ENCODE measurements at regions not wholly inside any gene's neighbourhood (a gene's known extent, or its start where the extent isn't known, plus 50 kb on each side); places are given as distances from the start of the nearest gene placed in this dataset.

DNA sequence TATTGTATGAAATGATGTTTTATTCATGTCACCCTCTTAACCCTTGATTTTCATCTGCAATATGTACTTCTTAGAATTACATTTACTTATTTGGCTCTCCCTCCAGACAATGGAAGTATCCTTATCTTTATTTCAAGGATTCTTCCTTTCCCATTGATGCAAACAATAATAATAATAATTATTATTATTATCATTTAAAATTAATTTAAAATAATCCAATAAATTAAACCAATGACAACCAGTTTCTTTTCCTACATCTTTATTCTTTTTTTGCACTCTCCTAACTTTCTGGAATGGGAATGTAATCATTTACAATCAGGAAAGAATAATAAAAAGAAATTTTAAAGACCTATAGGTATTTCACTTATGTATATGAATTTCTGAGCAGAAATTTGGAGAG, 504.4 kb downstream of the INHBA start:
- no peak overlapping the region for H3K4me3 ChIP-seq
- H3K9me3 ChIP-seq (ENCODE audit: low read depth): no peaks in the 10 kb centered on the region
- TF ChIP-seq CTCF (IDR thresholded peaks at IDR 0.05; ENCODE audit: low read depth, low read length): no peak
- H3K36me3 ChIP-seq: no peaks in the 10 kb centered on the region
- DNase-seq (ENCODE audit: low read depth in 1 of 2, low spot score in 1 of 2): no peak
- H3K27ac ChIP-seq: no peak overlapping the region
- no peaks in the 10 kb centered on the region for H3K4me1 ChIP-seq (ENCODE audit: low read depth)
- no peaks in the 10 kb centered on the region for H3K27me3 ChIP-seq

DNA sequence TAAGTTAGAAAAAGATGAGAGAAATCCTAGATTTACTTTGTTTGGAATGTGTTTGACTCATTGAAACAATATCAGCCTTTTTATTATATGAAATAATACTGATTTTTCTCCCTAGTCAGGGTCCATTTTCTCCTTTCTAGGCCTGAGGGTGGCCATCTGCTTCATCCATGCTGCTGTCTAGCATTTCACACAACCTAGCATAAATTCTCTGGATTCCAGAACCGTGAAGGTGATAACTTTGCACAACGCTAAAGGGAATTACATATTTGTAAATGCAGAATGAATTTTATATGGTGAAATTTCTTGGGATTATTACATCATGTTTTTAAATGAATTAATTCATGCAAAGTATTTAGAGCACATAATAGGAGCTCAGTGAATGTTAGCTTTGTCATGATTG, 505.1 kb downstream of the INHBA start:
- Histone ChIP-seq H3K9me3 (ENCODE audit: low read depth) (no peaks in the 10 kb centered on the region), H3K4me1 (ENCODE audit: low read depth) (no peaks in the 10 kb centered on the region), H3K27ac (no peak overlapping the region), H3K36me3 (no peaks in the 10 kb centered on the region), H3K4me3 (no peak overlapping the region), H3K27me3 (no peaks in the 10 kb centered on the region)
- TF ChIP-seq CTCF (IDR thresholded peaks at IDR 0.05; ENCODE audit: low read depth, low read length): no peak
- peak in 1 of 2 donors; percentile 8 for DNase-seq (ENCODE audit: low read depth in 1 of 2, low spot score in 1 of 2)

DNA sequence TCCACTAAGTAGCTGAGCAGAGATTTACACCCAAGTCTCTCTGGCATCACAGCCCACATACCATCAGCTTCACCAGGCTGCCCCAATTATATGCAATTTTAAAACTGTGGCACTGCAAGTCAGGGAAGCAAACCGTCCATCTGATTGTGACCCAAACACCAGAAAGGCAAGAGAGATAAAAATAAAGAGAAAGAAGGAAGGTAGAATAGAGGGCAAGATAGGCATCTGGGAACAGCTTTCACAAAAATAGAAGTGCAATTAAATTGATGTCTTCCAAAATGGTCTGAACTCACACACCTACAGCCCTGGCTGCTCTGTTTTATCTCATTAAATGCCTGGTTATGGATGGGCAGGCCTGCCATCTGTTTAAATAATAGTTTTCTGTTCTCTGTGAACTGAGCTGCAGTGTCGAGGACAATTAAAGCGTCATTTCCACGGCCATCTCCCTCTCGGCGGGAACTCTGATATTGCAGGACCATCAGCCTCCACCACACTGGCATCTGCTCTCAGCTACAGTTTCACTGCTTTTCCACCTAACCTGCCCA, 509.1 kb downstream of the INHBA start:
- Histone ChIP-seq H3K4me3 (no peak overlapping the region), H3K36me3 (no peaks in the 10 kb centered on the region), H3K27me3 (no peaks in the 10 kb centered on the region), H3K9me3 (ENCODE audit: low read depth) (no peaks in the 10 kb centered on the region), H3K4me1 (ENCODE audit: low read depth) (no peaks in the 10 kb centered on the region), H3K27ac (no peak overlapping the region)
- no peak for TF ChIP-seq CTCF (IDR thresholded peaks at IDR 0.05; ENCODE audit: low read depth, low read length)
- no peak for DNase-seq (ENCODE audit: low read depth in 1 of 2, low spot score in 1 of 2)

- no peak for TF ChIP-seq CTCF (IDR thresholded peaks at IDR 0.05; ENCODE audit: low read depth, low read length)
- Histone ChIP-seq H3K36me3 (no peaks in the 10 kb centered on the region), H3K9me3 (ENCODE audit: low read depth) (no peaks in the 10 kb centered on the region), H3K4me1 (ENCODE audit: low read depth) (no peaks in the 10 kb centered on the region), H3K4me3 (no peak overlapping the region), H3K27ac (no peak overlapping the region), H3K27me3 (no peaks in the 10 kb centered on the region)
- no peak for DNase-seq (ENCODE audit: low read depth in 1 of 2, low spot score in 1 of 2)
Observed at GRCh38 chr7:41190581-41190980, 512.3 kb downstream of the INHBA start.

DNA sequence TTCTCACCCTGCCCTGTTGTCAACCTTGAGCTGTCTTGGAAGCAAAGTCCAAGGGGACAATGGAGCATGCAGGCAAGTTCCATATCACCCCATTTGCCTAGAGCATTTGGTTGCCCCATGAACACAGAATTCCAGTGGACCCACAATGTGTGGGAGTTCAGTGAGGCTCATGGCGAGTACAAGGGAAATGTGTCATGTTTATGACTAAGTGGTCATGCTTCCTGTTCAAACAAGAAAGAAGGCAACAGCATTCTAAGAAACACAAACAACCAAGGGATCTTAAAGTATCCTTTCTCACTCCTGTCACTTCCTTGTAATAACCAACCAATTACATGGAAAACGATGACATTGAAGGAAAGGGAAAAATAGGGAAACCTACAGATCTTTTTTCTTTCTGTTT, 513.0 kb downstream of the INHBA start:
- H3K27ac ChIP-seq: no peak overlapping the region
- no peaks in the 10 kb centered on the region for H3K27me3 ChIP-seq
- no peak for TF ChIP-seq CTCF (IDR thresholded peaks at IDR 0.05; ENCODE audit: low read depth, low read length)
- no peaks in the 10 kb centered on the region for H3K9me3 ChIP-seq (ENCODE audit: low read depth)
- H3K4me3 ChIP-seq: no peak overlapping the region
- no peaks in the 10 kb centered on the region for H3K4me1 ChIP-seq (ENCODE audit: low read depth)
- no peaks in the 10 kb centered on the region for H3K36me3 ChIP-seq
- DNase-seq (ENCODE audit: low read depth in 1 of 2, low spot score in 1 of 2): peak in 1 of 2 donors; percentile 91
